ENCODE measurements at regions not wholly inside any gene's neighbourhood (a gene's known extent, or its start where the extent isn't known, plus 50 kb on each side); places are given as distances from the start of the nearest gene placed in this dataset.
"Not testable (repeated sequence)": the region's sequence is repeated elsewhere in the genome, so short reads cannot be mapped to it uniquely, and the experiment has no call there.

- intact Hi-C loops (cut with micrococcal nuclease; ENCODE audit: unreplicated experiment); FAIRE-seq; in situ Hi-C loops (cut with MboI); H3K27me3 ChIP-seq (replicated peaks in 1 of 2; ENCODE audit: control insufficient read depth in 2 of 2, insufficient read depth in 2 of 2, low read length in 1 of 2); ATAC-seq; H3K4me3 ChIP-seq; BruUV-seq (replicated peaks); CTCF ChIA-PET; H3K4me2 ChIP-seq (ENCODE audit: control insufficient read depth, insufficient read depth); H4K20me1 ChIP-seq (ENCODE audit: control insufficient read depth, insufficient read depth); H3K9ac ChIP-seq (ENCODE audit: control insufficient read depth, insufficient read depth, low read length); RAD21 ChIA-PET (ENCODE audit: unreplicated experiment); H2AFZ ChIP-seq (ENCODE audit: control insufficient read depth, low read depth, low read length); H3K9me3 ChIP-seq (replicated peaks; ENCODE audit: control insufficient read depth, insufficient read depth, low read length); H3K36me3 ChIP-seq (ENCODE audit: control insufficient read depth in 2 of 2, insufficient read depth in 2 of 2, low read length in 1 of 2); H3K4me1 ChIP-seq (ENCODE audit: control insufficient read depth, insufficient read depth, low read length); DNase-seq (ENCODE audit: low read depth, low spot score); POLR2A ChIA-PET; H3K27ac ChIP-seq (ENCODE audit: control insufficient read depth, insufficient read depth); H3K79me2 ChIP-seq (ENCODE audit: control insufficient read depth, insufficient read depth, low read length): not testable (repeated sequence)
- peak; percentile 40; the same call in 1 of the 2 replicates for TF ChIP-seq RAD21 (IDR thresholded peaks at IDR 0.05; ENCODE audit: insufficient read depth, low read depth, low read length)
- TF ChIP-seq, protein P1, sequence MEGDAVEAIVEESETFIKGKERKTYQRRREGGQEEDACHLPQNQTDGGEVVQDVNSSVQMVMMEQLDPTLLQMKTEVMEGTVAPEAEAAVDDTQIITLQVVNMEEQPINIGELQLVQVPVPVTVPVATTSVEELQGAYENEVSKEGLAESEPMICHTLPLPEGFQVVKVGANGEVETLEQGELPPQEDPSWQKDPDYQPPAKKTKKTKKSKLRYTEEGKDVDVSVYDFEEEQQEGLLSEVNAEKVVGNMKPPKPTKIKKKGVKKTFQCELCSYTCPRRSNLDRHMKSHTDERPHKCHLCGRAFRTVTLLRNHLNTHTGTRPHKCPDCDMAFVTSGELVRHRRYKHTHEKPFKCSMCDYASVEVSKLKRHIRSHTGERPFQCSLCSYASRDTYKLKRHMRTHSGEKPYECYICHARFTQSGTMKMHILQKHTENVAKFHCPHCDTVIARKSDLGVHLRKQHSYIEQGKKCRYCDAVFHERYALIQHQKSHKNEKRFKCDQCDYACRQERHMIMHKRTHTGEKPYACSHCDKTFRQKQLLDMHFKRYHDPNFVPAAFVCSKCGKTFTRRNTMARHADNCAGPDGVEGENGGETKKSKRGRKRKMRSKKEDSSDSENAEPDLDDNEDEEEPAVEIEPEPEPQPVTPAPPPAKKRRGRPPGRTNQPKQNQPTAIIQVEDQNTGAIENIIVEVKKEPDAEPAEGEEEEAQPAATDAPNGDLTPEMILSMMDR (IDR thresholded peaks at IDR 0.05 in 2 of 3, conservative IDR thresholded peaks at IDR 0.05 in 1 of 3; ENCODE audit: control insufficient read depth in 2 of 3, extremely low read depth in 1 of 3, insufficient read depth in 1 of 3, low read depth in 3 of 3, low read length in 3 of 3) = 0 out of 6 replicates have a peak, but pooled peaks of 1 of the 3 experiments have one; percentile 4
- SMC1A ChIA-PET (ENCODE audit: uncharacterized antibody, unreplicated experiment) = interaction anchor here (1.7 kb wide), 1 partner anchor 173 kb away, joined by 3 read pairs; no protein-coding TSS in a partner anchor
- WGBS (ENCODE audit: insufficient coverage, insufficient replicate concordance, low lambda C conversion rate, missing lambda C conversion rate) = 66% methylated on average over 3 of the region's 3 CpGs
These were observed 93.0 kb upstream of the ACSL1 start for GRCh38 chr4:184918799-184919198.

- TF ChIP-seq NR2F1 (conservative IDR thresholded peaks at IDR 0.05) (no peak), NFIC (IDR thresholded peaks at IDR 0.05; ENCODE audit: low read depth, low read length) (no peak), CBFB (IDR thresholded peaks at IDR 0.05; ENCODE audit: low read depth) (no peak), NRF1 (conservative IDR thresholded peaks at IDR 0.05; ENCODE audit: low read depth, low read length) (no peak)
- TF ChIP-seq, protein P2, sequence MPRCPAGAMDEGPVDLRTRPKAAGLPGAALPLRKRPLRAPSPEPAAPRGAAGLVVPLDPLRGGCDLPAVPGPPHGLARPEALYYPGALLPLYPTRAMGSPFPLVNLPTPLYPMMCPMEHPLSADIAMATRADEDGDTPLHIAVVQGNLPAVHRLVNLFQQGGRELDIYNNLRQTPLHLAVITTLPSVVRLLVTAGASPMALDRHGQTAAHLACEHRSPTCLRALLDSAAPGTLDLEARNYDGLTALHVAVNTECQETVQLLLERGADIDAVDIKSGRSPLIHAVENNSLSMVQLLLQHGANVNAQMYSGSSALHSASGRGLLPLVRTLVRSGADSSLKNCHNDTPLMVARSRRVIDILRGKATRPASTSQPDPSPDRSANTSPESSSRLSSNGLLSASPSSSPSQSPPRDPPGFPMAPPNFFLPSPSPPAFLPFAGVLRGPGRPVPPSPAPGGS (IDR thresholded peaks at IDR 0.05; ENCODE audit: borderline replicate concordance, insufficient read depth, low read depth, low read length, poor library complexity, severe bottlenecking) = no peak
- CTCF ChIA-PET = no interaction called here
- POLR2A ChIA-PET = no interaction called here
- Histone ChIP-seq H4K20me1 (ENCODE audit: control insufficient read depth, insufficient read depth) (no peaks in the 10 kb centered on the region), H3K4me3 (no peak overlapping the region), H3K27me3 (replicated peaks in 1 of 2; ENCODE audit: control insufficient read depth in 2 of 2, insufficient read depth in 2 of 2, low read length in 1 of 2) (no peaks in the 10 kb centered on the region), H3K36me3 (ENCODE audit: control insufficient read depth in 2 of 2, insufficient read depth in 2 of 2, low read length in 1 of 2) (no peaks in the 10 kb centered on the region), H3K79me2 (ENCODE audit: control insufficient read depth, insufficient read depth, low read length) (no peaks in the 10 kb centered on the region), H3K9ac (ENCODE audit: control insufficient read depth, insufficient read depth, low read length) (no peak overlapping the region), H3K9me3 (replicated peaks; ENCODE audit: control insufficient read depth, insufficient read depth, low read length) (no peaks in the 10 kb centered on the region), H3K4me2 (ENCODE audit: control insufficient read depth, insufficient read depth) (no peak overlapping the region), H3K27ac (ENCODE audit: control insufficient read depth, insufficient read depth) (no peak overlapping the region), H2AFZ (ENCODE audit: control insufficient read depth, low read depth, low read length) (no peak overlapping the region), H3K4me1 (ENCODE audit: control insufficient read depth, insufficient read depth, low read length) (peaks cover 6% of the 10 kb centered on the region)
- FAIRE-seq = no peak
- intact Hi-C loops (cut with micrococcal nuclease; ENCODE audit: unreplicated experiment) (no loop called here), in situ Hi-C loops (cut with MboI) (no loop called here)
- RAD21 ChIA-PET (ENCODE audit: unreplicated experiment) = no interaction called here
- no TSS peak for BruUV-seq (replicated peaks)
- SMC1A ChIA-PET (ENCODE audit: uncharacterized antibody, unreplicated experiment) = interaction anchor here (1.0 kb wide), 1 partner anchor 73 kb away, joined by 3 read pairs; no protein-coding TSS in a partner anchor
- DNase-seq (ENCODE audit: low read depth, low spot score) = no peak
- no peak for ATAC-seq
- WGBS (ENCODE audit: insufficient coverage, insufficient replicate concordance, low lambda C conversion rate, missing lambda C conversion rate) = 45% methylated on average over 4 of the region's 4 CpGs
These were observed 95.7 kb upstream of the ACSL1 start for GRCh38 chr4:184921456-184921855.
